ENCODE measurements at regions not wholly inside any gene's neighbourhood (a gene's known extent, or its start where the extent isn't known, plus 50 kb on each side); places are given as distances from the start of the nearest gene placed in this dataset.
A peak's percentile ranks its signal among the peaks of the same experiment; 100 is the strongest.

GRCh38 chr6:20028562-20028961 is 183.7 kb downstream of the MBOAT1 start:
- Histone ChIP-seq H3K4me1 (peaks cover 8 to 22% (median 21%) of the 10 kb centered on the region in 10 experiments; a peak in 19 of 20 replicates), H3K27ac (no peak overlapping the region), H3K9ac (no peak overlapping the region), H3K9me3 (replicated peaks in 1 of 11) (peaks cover 12 to 24% (median 19%) of the 10 kb centered on the region in 11 experiments; a peak in 21 of 22 replicates), H4K20me1 (no peaks in the 10 kb centered on the region), H3K4me2 (no peak overlapping the region), H3K4me3 (no peak overlapping the region), H3K36me3 (no peaks in the 10 kb centered on the region), H3K27me3 (peaks cover 0 to 5% (median 0%) of the 10 kb centered on the region in 11 experiments; a peak in 1 of 22 replicates)
- TF ChIP-seq Cebpa-rat (IDR thresholded peaks at IDR 0.05), result no peak

- Histone ChIP-seq H4K20me1 (no peaks in the 10 kb centered on the region), H3K9me3 (replicated peaks in 1 of 11) (peaks cover 12 to 24% (median 19%) of the 10 kb centered on the region in 11 experiments; a peak in 21 of 22 replicates), H3K4me2 (peak overlapping the region in 7 of 11 experiments; percentile 21 to 55 (median 47); a peak in 10 of 22 replicates), H3K36me3 (no peaks in the 10 kb centered on the region), H3K27me3 (no peaks in the 10 kb centered on the region), H3K4me1 (peaks cover 0 to 12% (median 10%) of the 10 kb centered on the region in 10 experiments; a peak in 15 of 20 replicates), H3K27ac (no peak overlapping the region), H3K4me3 (no peak overlapping the region), H3K9ac (no peak overlapping the region)
- TF ChIP-seq Cebpa-rat (IDR thresholded peaks at IDR 0.05), result no peak
Measured at GRCh38 chr6:20029979-20030378, 182.3 kb downstream of the MBOAT1 start.

GRCh38 chr6:20031342-20031741 is 180.9 kb downstream of the MBOAT1 start:
- Histone ChIP-seq H3K4me3 (no peak overlapping the region), H3K27ac (no peak overlapping the region), H3K4me1 (peaks cover 0 to 12% (median 10%) of the 10 kb centered on the region in 10 experiments; a peak in 15 of 20 replicates), H3K27me3 (no peaks in the 10 kb centered on the region), H3K9ac (no peak overlapping the region), H3K36me3 (no peaks in the 10 kb centered on the region), H3K4me2 (peak overlapping the region in 7 of 11 experiments; percentile 21 to 55 (median 39); a peak in 8 of 22 replicates), H4K20me1 (no peaks in the 10 kb centered on the region), H3K9me3 (replicated peaks in 1 of 11) (peaks cover 10 to 24% (median 19%) of the 10 kb centered on the region in 11 experiments; a peak in 21 of 22 replicates)
- no peak for TF ChIP-seq Cebpa-rat (IDR thresholded peaks at IDR 0.05)

- H3K9ac ChIP-seq, result no peak overlapping the region
Measured at GRCh38 chr6:20033697-20034407, 178.4 kb downstream of the MBOAT1 start.

GRCh38 chr6:20034408-20034769 is 177.9 kb downstream of the MBOAT1 start:
- Histone ChIP-seq H4K20me1 (no peaks in the 10 kb centered on the region), H3K4me2 (no peak overlapping the region), H3K27ac (no peak overlapping the region), H3K9me3 (replicated peaks in 1 of 11) (peaks cover 10 to 24% (median 19%) of the 10 kb centered on the region in 11 experiments; a peak in 21 of 22 replicates), H3K36me3 (no peaks in the 10 kb centered on the region), H3K4me1 (peaks cover 0 to 12% (median 10%) of the 10 kb centered on the region in 10 experiments; a peak in 15 of 20 replicates), H3K9ac (no peak overlapping the region), H3K4me3 (no peak overlapping the region), H3K27me3 (no peaks in the 10 kb centered on the region)
- TF ChIP-seq Cebpa-rat (IDR thresholded peaks at IDR 0.05), result no peak

More at GRCh38 chr6:20033697-20034407, 178.4 kb downstream of the MBOAT1 start:
- Histone ChIP-seq H3K36me3 (no peaks in the 10 kb centered on the region), H3K27me3 (no peaks in the 10 kb centered on the region), H3K4me1 (peaks cover 0 to 12% (median 10%) of the 10 kb centered on the region in 10 experiments; a peak in 15 of 20 replicates), H3K4me3 (no peak overlapping the region), H3K4me2 (no peak overlapping the region), H3K27ac (no peak overlapping the region), H4K20me1 (no peaks in the 10 kb centered on the region), H3K9me3 (replicated peaks in 1 of 11) (peaks cover 10 to 24% (median 19%) of the 10 kb centered on the region in 11 experiments; a peak in 21 of 22 replicates)
- TF ChIP-seq Cebpa-rat (IDR thresholded peaks at IDR 0.05), result no peak

GRCh38 chr6:20036141-20036677 is 176.1 kb downstream of the MBOAT1 start:
- Histone ChIP-seq H3K9me3 (replicated peaks in 1 of 11) (peaks cover 10 to 27% (median 18%) of the 10 kb centered on the region in 11 experiments; a peak in 21 of 22 replicates), H3K27me3 (no peaks in the 10 kb centered on the region), H3K4me2 (no peak overlapping the region), H3K9ac (no peak overlapping the region), H3K4me1 (no peaks in the 10 kb centered on the region; a peak in 1 of 20 replicates), H3K27ac (no peak overlapping the region), H4K20me1 (no peaks in the 10 kb centered on the region), H3K4me3 (no peak overlapping the region), H3K36me3 (no peaks in the 10 kb centered on the region)
- TF ChIP-seq Cebpa-rat (IDR thresholded peaks at IDR 0.05), result no peak

GRCh38 chr6:20038410-20039204 is 173.7 kb downstream of the MBOAT1 start:
- no peaks in the 10 kb centered on the region for H4K20me1 ChIP-seq
- H3K4me1 ChIP-seq, result no peaks in the 10 kb centered on the region
- peaks cover 0 to 10% (median 0%) of the 10 kb centered on the region in 11 experiments; a peak in 2 of 22 replicates for H3K9me3 ChIP-seq (replicated peaks in 1 of 11)
- no peak overlapping the region for H3K9ac ChIP-seq
- no peak overlapping the region for H3K27ac ChIP-seq
- no peak overlapping the region for H3K4me3 ChIP-seq
- H3K4me2 ChIP-seq, result no peak overlapping the region
- no peak for TF ChIP-seq Cebpa-rat (IDR thresholded peaks at IDR 0.05)
- H3K27me3 ChIP-seq, result no peaks in the 10 kb centered on the region
- no peaks in the 10 kb centered on the region for H3K36me3 ChIP-seq

- H3K4me1 ChIP-seq, result no peaks in the 10 kb centered on the region
- H3K4me2 ChIP-seq, result no peak overlapping the region
- H3K36me3 ChIP-seq, result no peaks in the 10 kb centered on the region
- no peak overlapping the region for H3K27ac ChIP-seq
- H3K27me3 ChIP-seq, result no peaks in the 10 kb centered on the region
- H3K9me3 ChIP-seq (replicated peaks in 1 of 11), result peaks cover 0 to 10% (median 0%) of the 10 kb centered on the region in 11 experiments; a peak in 2 of 22 replicates
- H4K20me1 ChIP-seq, result no peaks in the 10 kb centered on the region
- H3K4me3 ChIP-seq, result no peak overlapping the region
- TF ChIP-seq Cebpa-rat (IDR thresholded peaks at IDR 0.05), result no peak
- no peak overlapping the region for H3K9ac ChIP-seq
Measured at GRCh38 chr6:20044883-20045282, 167.4 kb downstream of the MBOAT1 start.

Measured in BLaER1 treated with 17β-estradiol and CSF1 and Interleukin-3, amounts not matched to agents 10 nM and 100 nM (cell line).